CD4-positive, CD25-positive, alpha-beta regulatory T cell (primary cell): ENCODE measurements at regions not wholly inside any gene's neighbourhood (a gene's known extent, or its start where the extent isn't known, plus 50 kb on each side); places are given as distances from the start of the nearest gene placed in this dataset.

ENCODE experiments used
- ATAC-seq, 2 donors: fragments of 150-1000 bp; cut with Tn5 transposase; one replicate each; pipeline ENCODE4 v1.10.0; 2021; ENCODE audit warnings: low read depth in 2 of 2, moderate number of reproducible peaks in 2 of 2, moderate library complexity in 1 of 2
- DNase-seq, 3 donors: peaks; one replicate each; pipeline versions ENCODE4 v3.0.0 to v3.0.0-alpha.2; 2012 to 2022; ENCODE audit warnings: mixed read lengths in 1 of 3
- H3K27ac ChIP-seq: one replicate; pipeline ENCODE4 v1.7.0; 2013; ENCODE audit warnings: mild to moderate bottlenecking, low read length; ENCODE audit not compliant: insufficient read depth, poor library complexity, severe bottlenecking
- H3K27me3 ChIP-seq: one replicate; pipeline ENCODE4 v1.7.0; 2013; ENCODE audit warnings: low read length; ENCODE audit not compliant: control insufficient read depth, insufficient read depth
- H3K36me3 ChIP-seq: one replicate; pipeline ENCODE4 v1.7.0; 2013; ENCODE audit warnings: mild to moderate bottlenecking, low read length, moderate library complexity; ENCODE audit not compliant: control insufficient read depth, insufficient read depth
- H3K4me1 ChIP-seq: 2 replicates; pipeline ENCODE4 v1.7.0; 2013; ENCODE audit warnings: mild to moderate bottlenecking, low read length; ENCODE audit not compliant: insufficient read depth, control insufficient read depth, poor library complexity, severe bottlenecking
- H3K4me3 ChIP-seq: one replicate; pipeline ENCODE4 v1.7.0; 2013; ENCODE audit warnings: low read depth, mild to moderate bottlenecking, low read length, moderate library complexity
- H3K9me3 ChIP-seq, 2 experiments: 1 replicate in 1 of 2; 2 replicates in 1 of 2; pipeline ENCODE4 v1.7.0; 2013; ENCODE audit warnings: low read length in 2 of 2, mild to moderate bottlenecking in 1 of 2, moderate library complexity in 1 of 2; ENCODE audit not compliant: control insufficient read depth in 2 of 2
- H3K27ac Mint-ChIP-seq, 3 donors: one replicate each; pipeline ENCODE4 v1.8.0; 2020 to 2022; ENCODE audit warnings: mild to moderate bottlenecking in 3 of 3, mixed read lengths in 3 of 3, moderate library complexity in 2 of 3
- H3K27me3 Mint-ChIP-seq: one replicate; pipeline ENCODE4 v1.8.0; 2022; ENCODE audit warnings: mild to moderate bottlenecking, mixed read lengths
- H3K36me3 Mint-ChIP-seq: one replicate; pipeline ENCODE4 v1.8.0; 2020; ENCODE audit warnings: mixed read lengths
- H3K4me1 Mint-ChIP-seq, 4 donors: one replicate each; pipeline ENCODE4 v1.8.0; 2020 to 2022; ENCODE audit warnings: mixed read lengths in 4 of 4, mild to moderate bottlenecking in 1 of 4
- H3K4me3 Mint-ChIP-seq, 4 donors: one replicate each; pipeline ENCODE4 v1.8.0; 2020 to 2022; ENCODE audit warnings: mild to moderate bottlenecking in 4 of 4, mixed read lengths in 4 of 4, moderate library complexity in 3 of 4
- H3K9me3 Mint-ChIP-seq, 7 donors: one replicate each; pipeline ENCODE4 v1.8.0; 2020 to 2022; ENCODE audit warnings: mixed read lengths in 7 of 7, mild to moderate bottlenecking in 3 of 7, moderate library complexity in 2 of 7

DNA sequence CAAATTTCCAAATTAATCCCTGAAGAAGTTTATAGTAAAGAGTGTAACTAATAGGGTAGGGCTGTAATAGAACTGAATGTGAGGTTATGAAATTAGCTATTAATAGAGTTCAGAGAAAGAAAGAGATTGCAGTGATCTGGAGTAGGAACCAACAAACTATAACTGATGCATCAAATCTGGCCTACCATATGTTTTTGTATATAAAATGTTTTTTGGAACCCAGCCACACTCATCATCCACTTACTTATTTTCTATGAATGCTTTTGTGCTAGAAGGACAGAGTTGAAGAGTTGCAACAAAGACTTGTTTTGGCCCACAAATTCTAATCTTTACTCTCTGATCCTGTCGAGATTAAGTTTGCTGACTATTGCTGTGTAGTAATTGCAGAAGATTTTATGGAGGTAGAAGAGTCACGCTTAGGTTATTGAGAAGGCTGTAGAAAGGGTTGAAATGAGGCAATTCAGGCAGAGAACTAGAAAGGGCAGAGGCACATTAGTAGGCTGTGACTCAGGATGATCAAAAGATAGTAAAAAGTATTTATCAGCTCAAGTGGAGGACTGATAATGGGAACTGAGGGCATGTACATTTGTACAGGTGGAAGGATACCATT, 298.7 kb upstream of the EMCN start:
- Histone ChIP-seq H3K9me3 (no peaks in the 10 kb centered on the region), H3K36me3 (no peaks in the 10 kb centered on the region), H3K4me1 (no peaks in the 10 kb centered on the region), H3K27me3 (no peaks in the 10 kb centered on the region), H3K4me3 (no peak overlapping the region), H3K27ac (no peak overlapping the region)
- Mint-ChIP-seq H3K27me3 (no peaks in the 10 kb centered on the region), H3K27ac (no peak overlapping the region), H3K4me3 (no peak overlapping the region), H3K9me3 (peaks cover 0 to 5% (median 0%) of the 10 kb centered on the region in 7 donors), H3K36me3 (no peaks in the 10 kb centered on the region), H3K4me1 (no peaks in the 10 kb centered on the region)
- ATAC-seq: no peak
- no peak for DNase-seq

DNA sequence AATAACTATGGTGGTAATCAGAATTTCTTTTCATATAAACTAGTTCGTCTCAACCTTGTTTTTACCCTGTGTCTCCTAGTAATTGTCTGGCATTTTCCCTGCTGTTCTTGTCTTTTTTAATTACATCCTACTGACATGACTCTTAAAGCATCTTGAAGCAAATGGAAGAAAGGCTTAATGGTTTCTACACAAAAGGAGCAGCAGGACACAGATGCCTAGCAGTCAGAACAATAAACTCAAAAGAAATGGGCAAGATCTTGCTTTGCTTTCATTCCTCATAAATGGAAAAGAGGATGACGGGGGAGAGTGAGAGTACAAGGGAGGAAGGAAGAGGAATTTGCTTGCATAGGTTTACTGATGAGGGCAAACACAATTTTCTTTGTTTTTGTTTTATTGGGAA, 293.2 kb upstream of the EMCN start:
- Mint-ChIP-seq H3K27ac (peak overlapping the region in 1 of 3 donors; percentile 1), H3K4me1 (no peaks in the 10 kb centered on the region), H3K4me3 (no peak overlapping the region), H3K36me3 (no peaks in the 10 kb centered on the region), H3K9me3 (peaks cover 0 to 3% (median 0%) of the 10 kb centered on the region in 7 donors), H3K27me3 (peaks cover 5% of the 10 kb centered on the region)
- Histone ChIP-seq H3K4me1 (no peaks in the 10 kb centered on the region), H3K9me3 (no peaks in the 10 kb centered on the region), H3K27ac (no peak overlapping the region), H3K36me3 (no peaks in the 10 kb centered on the region), H3K4me3 (no peak overlapping the region), H3K27me3 (peaks cover 3% of the 10 kb centered on the region)
- ATAC-seq (no peak), DNase-seq (no peak)

DNA sequence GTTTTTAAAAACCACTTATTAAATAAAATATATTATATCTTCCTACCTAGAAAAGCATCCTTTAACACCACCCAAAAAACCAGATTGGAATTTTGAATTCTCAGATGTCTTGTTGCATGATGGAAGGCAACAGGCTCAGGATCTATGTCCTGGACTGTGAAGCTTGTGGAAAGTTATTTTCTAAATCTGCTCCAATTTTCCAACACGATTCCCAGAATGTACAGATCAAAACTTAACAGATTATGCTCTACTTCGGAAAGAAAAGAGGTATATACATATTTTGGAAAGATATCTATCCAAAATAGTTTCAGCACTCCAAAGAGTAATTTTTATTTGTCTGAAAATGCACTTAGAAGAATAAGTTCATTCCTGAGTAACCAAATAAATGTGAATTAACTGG, 291.7 kb upstream of the EMCN start:
- H3K27ac ChIP-seq: no peak overlapping the region
- H3K27me3 Mint-ChIP-seq: peaks cover 5% of the 10 kb centered on the region
- H3K9me3 Mint-ChIP-seq: peaks cover 0 to 3% (median 0%) of the 10 kb centered on the region in 7 donors
- no peak overlapping the region for H3K4me3 Mint-ChIP-seq
- no peaks in the 10 kb centered on the region for H3K9me3 ChIP-seq
- H3K36me3 Mint-ChIP-seq: no peaks in the 10 kb centered on the region
- no peak overlapping the region for H3K4me3 ChIP-seq
- no peaks in the 10 kb centered on the region for H3K4me1 ChIP-seq
- DNase-seq (no peak), ATAC-seq (no peak)
- no peaks in the 10 kb centered on the region for H3K4me1 Mint-ChIP-seq
- peaks cover 3% of the 10 kb centered on the region for H3K27me3 ChIP-seq
- no peak overlapping the region for H3K27ac Mint-ChIP-seq
- no peaks in the 10 kb centered on the region for H3K36me3 ChIP-seq

DNA sequence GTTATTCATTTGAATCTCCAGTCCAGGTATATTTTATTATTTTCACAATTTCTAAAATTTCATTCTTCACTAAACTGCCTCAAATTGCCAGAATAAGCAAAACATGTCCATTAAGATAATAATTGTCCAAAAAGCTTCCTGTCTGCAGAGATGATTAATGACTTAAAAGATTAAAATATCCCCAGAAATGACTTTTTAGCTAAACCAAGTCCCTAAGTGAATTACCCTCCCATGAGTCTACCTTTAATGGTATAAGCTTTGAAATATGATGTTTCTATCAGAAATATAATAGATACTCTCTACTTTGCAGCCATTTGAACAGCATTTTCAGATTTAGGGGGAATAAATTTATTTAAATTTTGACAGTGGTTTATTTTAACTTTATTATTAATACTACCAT, 289.2 kb upstream of the EMCN start:
- Mint-ChIP-seq H3K9me3 (peaks cover 0 to 2% (median 0%) of the 10 kb centered on the region in 7 donors), H3K27me3 (peaks cover 5% of the 10 kb centered on the region), H3K27ac (no peak overlapping the region), H3K4me1 (no peaks in the 10 kb centered on the region), H3K4me3 (no peak overlapping the region), H3K36me3 (no peaks in the 10 kb centered on the region)
- Histone ChIP-seq H3K27me3 (peaks cover 3% of the 10 kb centered on the region), H3K27ac (no peak overlapping the region), H3K9me3 (no peaks in the 10 kb centered on the region), H3K4me3 (no peak overlapping the region), H3K36me3 (no peaks in the 10 kb centered on the region), H3K4me1 (no peaks in the 10 kb centered on the region)
- ATAC-seq (no peak), DNase-seq (no peak)

DNA sequence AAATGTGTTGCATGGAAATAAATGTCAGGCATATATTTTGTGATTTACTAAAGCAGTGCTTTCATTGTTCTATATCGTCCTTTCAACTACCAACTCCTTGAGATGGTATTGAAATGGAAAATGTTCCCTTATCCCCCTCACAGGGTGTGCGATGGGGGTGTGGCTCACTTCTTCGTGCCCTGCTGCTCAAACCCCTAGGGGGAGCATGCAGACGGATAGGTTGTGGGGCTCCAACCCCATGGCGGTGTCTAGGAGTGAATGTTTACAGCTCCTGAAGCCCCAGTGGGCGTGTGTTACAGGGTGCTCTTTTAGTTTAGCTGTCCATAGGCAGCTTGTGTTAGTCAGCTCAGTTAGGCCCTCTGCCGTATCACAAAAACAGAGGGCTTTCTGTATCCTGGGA, 287.7 kb upstream of the EMCN start:
- H3K4me1 ChIP-seq: no peaks in the 10 kb centered on the region
- peaks cover 5% of the 10 kb centered on the region for H3K27me3 Mint-ChIP-seq
- no peak for DNase-seq
- no peaks in the 10 kb centered on the region for H3K36me3 Mint-ChIP-seq
- no peak for ATAC-seq
- no peaks in the 10 kb centered on the region for H3K4me1 Mint-ChIP-seq
- H3K9me3 Mint-ChIP-seq: peaks cover 0 to 2% (median 0%) of the 10 kb centered on the region in 7 donors
- H3K4me3 Mint-ChIP-seq: no peak overlapping the region
- H3K4me3 ChIP-seq: no peak overlapping the region
- no peak overlapping the region for H3K27ac ChIP-seq
- no peaks in the 10 kb centered on the region for H3K36me3 ChIP-seq
- no peak overlapping the region for H3K27ac Mint-ChIP-seq
- H3K9me3 ChIP-seq: no peaks in the 10 kb centered on the region
- H3K27me3 ChIP-seq: peaks cover 3% of the 10 kb centered on the region

DNA sequence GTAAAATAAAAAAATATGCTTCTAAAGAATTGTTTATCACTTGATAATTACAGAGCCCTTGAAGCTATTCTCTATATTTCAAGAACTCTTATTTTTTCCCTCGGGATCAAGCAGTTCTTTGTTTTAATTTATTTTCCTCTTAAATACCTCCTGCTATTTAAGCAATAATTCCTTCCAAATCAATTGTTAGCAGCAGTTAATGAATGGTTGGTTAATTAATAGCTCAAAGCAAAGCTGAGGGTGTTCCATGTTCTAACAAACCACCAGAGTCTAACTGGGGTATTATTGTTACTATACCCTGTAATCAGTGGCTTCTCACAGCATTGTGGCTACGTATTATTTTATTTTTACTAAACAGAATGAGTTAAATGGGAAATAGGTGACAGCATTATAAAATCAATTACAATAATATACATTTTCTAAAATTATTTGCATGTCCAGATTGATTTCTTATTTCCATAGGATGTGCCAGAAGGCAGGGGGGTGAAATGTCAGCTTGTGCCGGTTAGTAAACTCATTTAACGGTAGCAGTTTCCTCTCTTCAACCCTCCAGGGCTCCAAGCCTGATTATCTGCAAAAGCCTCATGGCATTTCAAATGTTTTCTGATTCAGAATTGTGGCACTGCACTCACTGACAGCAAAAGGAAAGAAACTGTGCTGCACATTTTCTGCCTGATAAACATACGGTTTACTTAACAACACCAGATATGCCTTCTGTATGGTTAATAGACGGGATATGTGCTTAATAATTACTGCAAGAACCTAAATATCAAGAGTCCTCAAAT, 286.9 kb upstream of the EMCN start:
- Mint-ChIP-seq H3K9me3 (peaks cover 0 to 2% (median 0%) of the 10 kb centered on the region in 7 donors), H3K4me1 (no peaks in the 10 kb centered on the region), H3K36me3 (no peaks in the 10 kb centered on the region), H3K4me3 (no peak overlapping the region), H3K27me3 (peaks cover 5% of the 10 kb centered on the region), H3K27ac (no peak overlapping the region)
- no peaks in the 10 kb centered on the region for H3K4me1 ChIP-seq
- H3K27ac ChIP-seq: no peak overlapping the region
- ATAC-seq (no peak), DNase-seq (no peak)
- no peaks in the 10 kb centered on the region for H3K9me3 ChIP-seq
- peaks cover 3% of the 10 kb centered on the region for H3K27me3 ChIP-seq
- no peaks in the 10 kb centered on the region for H3K36me3 ChIP-seq
- no peak overlapping the region for H3K4me3 ChIP-seq

DNA sequence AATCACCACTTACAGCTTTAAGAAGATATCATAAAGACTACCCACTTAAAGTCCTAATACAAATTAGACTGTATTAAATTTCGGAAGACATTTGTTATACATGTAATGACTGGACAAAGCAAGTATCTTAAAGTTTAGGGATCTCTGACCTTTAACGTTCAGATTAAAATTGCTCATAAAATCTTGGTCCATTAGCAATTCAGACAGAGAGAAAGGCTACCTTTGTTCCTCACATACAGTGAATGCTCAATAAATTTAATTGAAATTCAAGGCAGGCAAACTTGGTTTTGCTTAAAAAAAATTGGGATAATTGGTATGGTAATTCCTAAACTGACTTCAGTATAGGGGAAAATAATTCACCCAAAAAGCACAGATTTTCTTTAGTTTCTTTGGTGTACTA, 285.9 kb upstream of the EMCN start:
- H3K4me3 Mint-ChIP-seq: no peak overlapping the region
- no peak overlapping the region for H3K4me3 ChIP-seq
- H3K36me3 ChIP-seq: no peaks in the 10 kb centered on the region
- ATAC-seq (no peak), DNase-seq (no peak)
- H3K4me1 Mint-ChIP-seq: no peaks in the 10 kb centered on the region
- no peak overlapping the region for H3K27ac Mint-ChIP-seq
- peaks cover 3% of the 10 kb centered on the region for H3K27me3 ChIP-seq
- H3K27me3 Mint-ChIP-seq: peaks cover 4% of the 10 kb centered on the region
- no peaks in the 10 kb centered on the region for H3K36me3 Mint-ChIP-seq
- no peaks in the 10 kb centered on the region for H3K4me1 ChIP-seq
- peaks cover 0 to 2% (median 0%) of the 10 kb centered on the region in 7 donors for H3K9me3 Mint-ChIP-seq
- no peaks in the 10 kb centered on the region for H3K9me3 ChIP-seq
- H3K27ac ChIP-seq: no peak overlapping the region
